ENCODE measurements at regions not wholly inside any gene's neighbourhood (a gene's known extent, or its start where the extent isn't known, plus 50 kb on each side); places are given as distances from the start of the nearest gene placed in this dataset.

DNA sequence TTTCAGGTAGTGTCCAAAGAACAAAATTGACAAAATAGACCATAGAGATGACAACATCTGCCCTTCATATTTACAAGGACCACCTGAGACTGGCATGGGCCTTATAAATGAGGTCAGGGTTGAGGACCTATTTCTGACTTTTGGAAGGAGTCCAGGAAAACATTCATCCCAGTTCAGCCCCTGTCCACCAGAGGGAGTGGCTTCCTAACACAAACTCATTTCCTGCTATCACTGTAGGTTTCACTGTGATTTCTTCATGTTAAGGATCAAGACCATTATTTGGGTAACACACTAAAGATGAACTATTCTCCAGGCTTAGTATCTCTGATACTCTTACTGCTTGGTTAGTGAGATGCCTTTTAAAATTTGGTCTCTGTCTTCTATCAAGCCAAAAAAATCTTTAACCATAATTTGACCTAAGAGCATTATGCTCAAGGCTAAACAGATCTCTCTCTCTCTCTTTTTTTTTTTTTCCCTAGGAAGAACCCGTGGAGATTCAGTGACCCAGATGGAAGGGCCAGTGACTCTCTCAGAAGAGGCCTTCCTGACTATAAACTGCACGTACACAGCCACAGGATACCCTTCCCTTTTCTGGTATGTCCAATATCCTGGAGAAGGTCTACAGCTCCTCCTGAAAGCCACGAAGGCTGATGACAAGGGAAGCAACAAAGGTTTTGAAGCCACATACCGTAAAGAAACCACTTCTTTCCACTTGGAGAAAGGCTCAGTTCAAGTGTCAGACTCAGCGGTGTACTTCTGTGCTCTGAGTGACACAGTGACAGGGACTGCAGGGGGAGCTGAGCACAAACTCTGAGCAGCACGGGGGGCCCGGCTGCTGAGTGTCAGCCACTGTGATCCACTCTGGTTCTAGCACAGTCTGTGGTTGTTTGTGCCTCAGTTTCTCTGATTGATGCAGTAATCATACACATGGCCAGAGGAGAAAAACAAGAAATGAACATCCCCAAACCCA, 267.6 kb upstream of the OR4E1 start:
- TF ChIP-seq Cebpa-rat (IDR thresholded peaks at IDR 0.05) = no peak
- Histone ChIP-seq H3K27ac (no peak overlapping the region), H3K9me3 (no peaks in the 10 kb centered on the region), H3K27me3 (no peaks in the 10 kb centered on the region), H3K9ac (no peak overlapping the region), H3K4me1 (no peaks in the 10 kb centered on the region), H3K36me3 (no peaks in the 10 kb centered on the region), H3K4me2 (no peak overlapping the region), H3K4me3 (no peak overlapping the region), H4K20me1 (no peaks in the 10 kb centered on the region)

DNA sequence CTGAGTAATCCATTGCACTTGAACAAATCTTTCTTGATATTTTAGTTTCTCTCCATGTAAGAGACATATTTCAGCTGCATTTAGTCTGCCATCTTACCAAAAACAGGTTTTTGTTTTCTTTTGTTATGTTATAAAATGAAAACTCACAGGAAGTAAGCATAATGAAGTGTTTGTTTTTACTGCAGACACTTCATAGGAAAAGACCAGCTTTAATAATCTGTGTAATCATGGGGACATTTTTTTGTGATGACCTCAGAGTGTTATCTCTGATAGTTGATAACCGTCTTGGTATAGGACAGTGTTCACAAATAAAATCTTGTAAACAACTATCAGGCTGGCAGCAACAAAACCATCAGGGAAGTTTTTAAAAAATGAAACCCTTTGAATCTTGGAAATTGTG, 266.2 kb upstream of the OR4E1 start:
- no peaks in the 10 kb centered on the region for H3K36me3 ChIP-seq
- no peak overlapping the region for H3K4me3 ChIP-seq

DNA sequence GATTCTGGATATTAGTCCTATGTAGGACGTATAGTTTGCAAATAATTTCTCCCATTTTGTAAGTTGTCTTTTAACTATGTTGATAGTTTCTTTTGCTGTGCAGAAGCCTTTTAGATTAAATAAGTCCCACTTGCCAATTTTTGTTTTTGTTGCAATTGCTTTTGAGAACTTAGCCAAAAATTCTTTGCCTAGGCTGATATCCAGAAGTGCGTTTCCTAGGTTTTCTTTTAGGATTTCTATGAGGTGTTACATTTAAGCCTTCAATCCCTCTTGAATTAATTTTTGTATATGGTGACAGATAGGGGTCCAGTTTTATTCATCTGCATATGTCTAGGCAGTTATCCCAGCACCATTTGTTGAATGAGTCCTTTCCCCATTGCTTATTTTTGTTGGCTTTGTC, 264.4 kb upstream of the OR4E1 start:
- Histone ChIP-seq H3K4me1 (no peaks in the 10 kb centered on the region), H3K36me3 (no peaks in the 10 kb centered on the region), H3K27ac (no peak overlapping the region), H3K9ac (no peak overlapping the region), H3K4me2 (no peak overlapping the region), H3K4me3 (no peak overlapping the region), H3K9me3 (no peaks in the 10 kb centered on the region), H4K20me1 (no peaks in the 10 kb centered on the region), H3K27me3 (no peaks in the 10 kb centered on the region)
- no peak for TF ChIP-seq Cebpa-rat (IDR thresholded peaks at IDR 0.05)

More for the DNA sequence above, 266.2 kb upstream of the OR4E1 start:
- Histone ChIP-seq H3K27ac (no peak overlapping the region), H3K27me3 (no peaks in the 10 kb centered on the region), H3K4me2 (no peak overlapping the region), H3K9ac (no peak overlapping the region), H4K20me1 (no peaks in the 10 kb centered on the region), H3K9me3 (no peaks in the 10 kb centered on the region), H3K4me1 (no peaks in the 10 kb centered on the region)
- TF ChIP-seq Cebpa-rat (IDR thresholded peaks at IDR 0.05) = no peak

DNA sequence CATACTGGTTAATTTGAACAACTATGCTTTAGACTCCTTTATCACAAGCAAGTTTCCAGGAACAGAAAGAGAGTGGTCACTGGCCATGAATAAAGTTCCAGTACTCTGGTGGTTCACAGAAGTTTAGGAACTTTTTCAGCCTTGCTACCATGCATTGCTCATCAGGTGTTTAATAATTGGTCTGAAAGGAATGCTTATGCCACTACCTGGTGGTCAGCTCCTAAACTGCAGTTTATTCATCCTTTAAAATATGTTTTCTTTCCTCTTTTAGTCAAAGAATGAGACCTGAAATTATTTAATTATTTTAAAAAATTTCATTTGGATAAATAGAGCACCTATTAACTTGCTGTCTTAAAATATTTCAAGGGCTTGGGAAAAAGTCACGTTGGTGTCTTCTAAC, 260.1 kb upstream of the OR4E1 start:
- Histone ChIP-seq H3K4me1 (no peaks in the 10 kb centered on the region), H3K9me3 (no peaks in the 10 kb centered on the region), H3K27ac (no peak overlapping the region), H3K9ac (no peak overlapping the region), H3K4me2 (no peak overlapping the region), H3K36me3 (no peaks in the 10 kb centered on the region), H3K4me3 (no peak overlapping the region), H3K27me3 (no peaks in the 10 kb centered on the region), H4K20me1 (no peaks in the 10 kb centered on the region)
- TF ChIP-seq Cebpa-rat (IDR thresholded peaks at IDR 0.05) = no peak

DNA sequence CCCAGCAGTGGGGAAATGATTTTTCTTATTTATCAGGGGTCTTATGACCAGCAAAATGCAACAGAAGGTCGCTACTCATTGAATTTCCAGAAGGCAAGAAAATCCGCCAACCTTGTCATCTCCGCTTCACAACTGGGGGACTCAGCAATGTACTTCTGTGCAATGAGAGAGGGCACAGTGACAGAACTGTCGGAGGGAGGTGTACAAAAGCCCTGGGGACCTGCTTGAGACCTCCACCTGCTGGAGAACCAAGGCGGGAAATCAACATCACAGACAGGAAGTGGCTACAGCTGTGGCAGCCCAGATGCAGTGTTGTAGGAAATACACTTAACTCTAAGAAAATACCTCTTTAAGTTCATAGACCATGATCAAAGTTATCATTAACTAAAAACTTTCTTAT, 250.9 kb upstream of the OR4E1 start:
- Histone ChIP-seq H3K27ac (0 out of 2 replicates have a peak overlapping the region, but pooled peaks have one; percentile 3), H3K36me3 (no peaks in the 10 kb centered on the region), H3K27me3 (no peaks in the 10 kb centered on the region), H3K9ac (no peak overlapping the region), H3K9me3 (no peaks in the 10 kb centered on the region), H3K4me1 (peaks cover 31% of the 10 kb centered on the region), H3K4me2 (peak overlapping the region; percentile 73), H4K20me1 (peaks cover 6% of the 10 kb centered on the region), H3K4me3 (no peak overlapping the region)
- no peak for TF ChIP-seq Cebpa-rat (IDR thresholded peaks at IDR 0.05)

DNA sequence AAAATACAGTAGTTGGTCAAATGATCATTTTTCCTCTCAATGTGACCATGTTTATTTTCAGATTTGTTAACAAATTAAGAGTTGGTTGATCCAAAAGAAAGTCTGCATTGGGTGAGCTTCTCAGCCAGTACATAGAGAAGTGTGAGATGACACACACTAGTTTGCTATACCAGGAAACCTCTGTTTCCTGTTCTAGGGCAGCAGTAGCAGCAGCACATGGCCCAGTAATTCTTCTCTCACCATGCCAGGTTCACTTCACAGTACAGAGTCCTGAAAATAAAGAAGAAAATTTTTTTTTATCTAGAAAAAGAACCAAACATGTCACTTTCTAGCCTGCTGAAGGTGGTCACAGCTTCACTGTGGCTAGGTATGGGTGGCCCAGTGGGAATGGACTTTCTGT, 250.2 kb upstream of the OR4E1 start:
- H3K9me3 ChIP-seq = no peaks in the 10 kb centered on the region
- H3K4me1 ChIP-seq = peaks cover 31% of the 10 kb centered on the region
- no peak overlapping the region for H3K4me3 ChIP-seq
- no peak for TF ChIP-seq Cebpa-rat (IDR thresholded peaks at IDR 0.05)
- no peaks in the 10 kb centered on the region for H3K36me3 ChIP-seq
- peaks cover 6% of the 10 kb centered on the region for H4K20me1 ChIP-seq
- H3K27ac ChIP-seq = 0 out of 2 replicates have a peak overlapping the region, but pooled peaks have one; percentile 3
- peak overlapping the region; percentile 73 for H3K4me2 ChIP-seq
- H3K9ac ChIP-seq = no peak overlapping the region
- no peaks in the 10 kb centered on the region for H3K27me3 ChIP-seq

DNA sequence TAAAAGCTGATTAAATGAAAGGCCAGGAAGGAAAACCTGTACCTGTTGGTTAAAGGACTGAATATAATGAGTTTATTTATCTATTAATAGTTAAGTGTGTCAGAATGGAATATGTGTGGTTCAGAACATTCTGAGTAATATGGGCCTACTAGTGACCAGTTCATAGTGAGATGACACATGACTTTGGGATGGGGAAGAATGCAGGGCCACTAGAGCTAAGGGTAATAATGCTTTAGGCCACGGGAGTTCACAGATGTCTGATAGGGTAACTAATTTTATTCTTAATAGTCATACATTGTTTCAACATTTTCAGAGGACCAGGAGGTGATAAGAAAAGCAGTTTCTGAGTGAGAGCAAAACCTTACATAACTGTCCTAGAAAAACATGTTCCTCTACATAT, 247.8 kb upstream of the OR4E1 start:
- Histone ChIP-seq H3K27ac (no peak overlapping the region), H3K27me3 (no peaks in the 10 kb centered on the region), H3K4me1 (peaks cover 31% of the 10 kb centered on the region), H3K9me3 (no peaks in the 10 kb centered on the region), H3K9ac (no peak overlapping the region), H4K20me1 (peaks cover 6% of the 10 kb centered on the region), H3K4me2 (no peak overlapping the region), H3K4me3 (no peak overlapping the region), H3K36me3 (no peaks in the 10 kb centered on the region)
- no peak for TF ChIP-seq Cebpa-rat (IDR thresholded peaks at IDR 0.05)

DNA sequence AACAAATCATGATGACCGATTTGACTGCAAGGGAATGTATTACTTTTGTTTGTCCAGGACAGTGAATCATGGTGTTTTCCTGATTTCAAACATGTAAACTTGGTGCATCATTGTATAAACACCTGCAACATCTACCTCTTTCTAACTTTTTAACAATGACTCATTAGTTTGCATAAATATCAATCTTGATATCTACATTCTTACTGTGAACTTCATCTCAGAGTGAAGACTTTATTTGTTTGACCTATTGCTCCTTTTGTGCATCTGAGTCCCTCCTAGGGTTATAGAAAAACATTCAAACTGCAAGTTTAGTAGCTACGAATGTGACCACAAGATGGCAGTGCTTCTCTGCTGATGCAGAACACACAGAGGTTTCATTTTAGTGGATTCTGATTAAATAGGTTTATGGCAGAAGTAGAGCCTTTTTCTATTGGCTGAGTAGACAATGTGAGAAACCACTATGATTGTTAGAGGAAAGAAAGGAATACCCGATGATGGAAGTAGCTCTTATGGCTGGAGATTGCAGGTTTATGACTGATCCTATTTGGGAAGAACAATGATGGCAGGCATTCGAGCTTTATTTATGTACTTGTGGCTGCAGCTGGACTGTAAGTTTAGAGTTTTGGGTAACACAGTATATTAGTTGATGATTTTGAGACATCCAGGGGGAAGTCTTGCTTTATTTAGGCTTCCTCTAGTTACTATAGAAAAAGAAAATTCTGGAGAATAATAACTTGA, 244.2 kb upstream of the OR4E1 start:
- H3K9me3 ChIP-seq = no peaks in the 10 kb centered on the region
- no peak overlapping the region for H3K27ac ChIP-seq
- H3K9ac ChIP-seq = no peak overlapping the region
- no peaks in the 10 kb centered on the region for H3K27me3 ChIP-seq
- H4K20me1 ChIP-seq = no peaks in the 10 kb centered on the region
- peaks cover 6% of the 10 kb centered on the region for H3K4me1 ChIP-seq
- H3K36me3 ChIP-seq = no peaks in the 10 kb centered on the region
- H3K4me2 ChIP-seq = peak overlapping the region; percentile 16; the same call in 1 of the 2 replicates
- no peak for TF ChIP-seq Cebpa-rat (IDR thresholded peaks at IDR 0.05)
- H3K4me3 ChIP-seq = no peak overlapping the region

DNA sequence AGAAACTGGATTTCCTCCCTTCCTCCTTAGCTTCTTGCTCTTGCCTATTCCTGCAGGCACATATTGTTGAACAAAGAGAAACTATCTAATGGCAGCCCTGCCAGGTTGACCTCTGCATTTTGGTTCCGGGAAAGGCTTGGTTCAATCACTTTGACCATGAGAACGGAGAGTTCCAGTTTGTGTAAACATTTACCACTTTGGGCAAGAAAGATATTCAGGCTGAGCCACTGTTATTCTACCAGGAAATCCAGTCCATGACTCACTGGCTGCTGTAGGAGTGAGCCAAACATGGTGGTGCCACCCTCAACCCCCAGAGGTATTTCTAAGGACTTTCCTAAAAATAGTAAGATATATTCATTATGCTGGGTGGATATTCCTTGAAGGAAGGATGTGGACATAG, 242.2 kb upstream of the OR4E1 start:
- Histone ChIP-seq H3K4me3 (no peak overlapping the region), H4K20me1 (no peaks in the 10 kb centered on the region), H3K9me3 (no peaks in the 10 kb centered on the region), H3K4me2 (no peak overlapping the region), H3K4me1 (peaks cover 5% of the 10 kb centered on the region), H3K27me3 (no peaks in the 10 kb centered on the region), H3K36me3 (no peaks in the 10 kb centered on the region), H3K27ac (no peak overlapping the region), H3K9ac (no peak overlapping the region)
- TF ChIP-seq Cebpa-rat (IDR thresholded peaks at IDR 0.05) = no peak

DNA sequence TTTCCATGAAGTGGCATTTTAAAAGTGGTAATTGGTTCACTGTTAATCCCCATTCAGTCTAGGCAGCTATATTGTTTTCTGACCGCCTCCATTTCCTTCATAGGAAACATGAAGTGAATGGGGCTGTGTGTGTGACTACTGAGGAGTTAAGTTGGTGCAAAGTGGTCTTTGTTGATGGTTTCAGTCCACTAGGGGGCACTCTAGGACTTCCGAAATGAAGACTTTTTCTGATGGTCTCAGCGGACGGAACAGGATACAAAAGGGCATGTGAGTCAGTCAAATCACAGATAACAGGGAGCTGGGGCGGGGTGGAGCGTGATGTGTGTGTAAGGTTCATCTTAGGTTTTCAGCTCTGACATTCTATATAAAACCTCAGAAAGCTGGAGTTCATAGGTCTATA, 240.1 kb upstream of the OR4E1 start:
- H3K4me3 ChIP-seq = no peak overlapping the region
- H3K4me2 ChIP-seq = no peak overlapping the region
- no peaks in the 10 kb centered on the region for H3K27me3 ChIP-seq

More for the DNA sequence above, 240.1 kb upstream of the OR4E1 start:
- H4K20me1 ChIP-seq = no peaks in the 10 kb centered on the region
- H3K27ac ChIP-seq = no peak overlapping the region
- no peaks in the 10 kb centered on the region for H3K9me3 ChIP-seq
- H3K36me3 ChIP-seq = no peaks in the 10 kb centered on the region
- H3K4me1 ChIP-seq = peaks cover 5% of the 10 kb centered on the region
- TF ChIP-seq Cebpa-rat (IDR thresholded peaks at IDR 0.05) = no peak
- H3K9ac ChIP-seq = no peak overlapping the region

All from BLaER1 (cell line).